ENCODE measurements at regions not wholly inside any gene's neighbourhood (a gene's known extent, or its start where the extent isn't known, plus 50 kb on each side); places are given as distances from the start of the nearest gene placed in this dataset.
"Not testable (repeated sequence)": the region's sequence is repeated elsewhere in the genome, so short reads cannot be mapped to it uniquely, and the experiment has no call there.

DNA sequence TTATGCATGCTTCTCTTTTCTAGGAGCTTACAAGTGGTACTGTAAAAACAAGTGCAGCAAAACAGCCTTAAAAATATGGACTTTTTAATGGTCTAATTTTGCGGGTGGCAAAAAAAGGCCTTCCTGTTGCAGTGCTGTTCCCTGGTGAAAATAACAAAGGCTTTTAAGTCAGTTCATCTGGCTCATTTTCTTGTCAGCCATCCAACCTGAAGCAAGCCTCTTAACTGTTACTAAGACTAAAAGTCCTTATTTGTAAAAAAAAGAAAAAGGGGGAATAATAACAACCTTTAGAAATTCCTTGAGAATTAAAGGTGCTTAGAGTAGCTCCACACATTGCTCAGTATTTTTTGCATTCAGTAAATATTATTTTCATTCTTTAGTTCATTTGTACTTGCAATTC lies 200.5 kb upstream of the CHORDC1 start:
- TF ChIP-seq, protein P1, sequence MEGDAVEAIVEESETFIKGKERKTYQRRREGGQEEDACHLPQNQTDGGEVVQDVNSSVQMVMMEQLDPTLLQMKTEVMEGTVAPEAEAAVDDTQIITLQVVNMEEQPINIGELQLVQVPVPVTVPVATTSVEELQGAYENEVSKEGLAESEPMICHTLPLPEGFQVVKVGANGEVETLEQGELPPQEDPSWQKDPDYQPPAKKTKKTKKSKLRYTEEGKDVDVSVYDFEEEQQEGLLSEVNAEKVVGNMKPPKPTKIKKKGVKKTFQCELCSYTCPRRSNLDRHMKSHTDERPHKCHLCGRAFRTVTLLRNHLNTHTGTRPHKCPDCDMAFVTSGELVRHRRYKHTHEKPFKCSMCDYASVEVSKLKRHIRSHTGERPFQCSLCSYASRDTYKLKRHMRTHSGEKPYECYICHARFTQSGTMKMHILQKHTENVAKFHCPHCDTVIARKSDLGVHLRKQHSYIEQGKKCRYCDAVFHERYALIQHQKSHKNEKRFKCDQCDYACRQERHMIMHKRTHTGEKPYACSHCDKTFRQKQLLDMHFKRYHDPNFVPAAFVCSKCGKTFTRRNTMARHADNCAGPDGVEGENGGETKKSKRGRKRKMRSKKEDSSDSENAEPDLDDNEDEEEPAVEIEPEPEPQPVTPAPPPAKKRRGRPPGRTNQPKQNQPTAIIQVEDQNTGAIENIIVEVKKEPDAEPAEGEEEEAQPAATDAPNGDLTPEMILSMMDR (IDR thresholded peaks at IDR 0.05; ENCODE audit: borderline replicate concordance, insufficient read depth, low read depth, low read length), result no peak
- no peak overlapping the region for H3K4me3 ChIP-seq (ENCODE audit: low read depth, low read length)

- H3K4me3 ChIP-seq (ENCODE audit: low read depth, low read length), result not testable (repeated sequence)
These were observed 199.9 kb upstream of the CHORDC1 start for GRCh38 chr11:90422787-90423186.

GRCh38 chr11:90414221-90414620 lies 191.4 kb upstream of the CHORDC1 start:
- TF ChIP-seq, protein P1 (IDR thresholded peaks at IDR 0.05; ENCODE audit: borderline replicate concordance, insufficient read depth, low read depth, low read length), result no peak
- H3K4me3 ChIP-seq (ENCODE audit: low read depth, low read length), result no peak overlapping the region

GRCh38 chr11:90407350-90407749 lies 184.5 kb upstream of the CHORDC1 start:
- no peak overlapping the region for H3K4me3 ChIP-seq (ENCODE audit: low read depth, low read length)
- TF ChIP-seq, protein P1 (IDR thresholded peaks at IDR 0.05; ENCODE audit: borderline replicate concordance, insufficient read depth, low read depth, low read length), result no peak

GRCh38 chr11:90392692-90393091 lies 169.8 kb upstream of the CHORDC1 start:
- TF ChIP-seq, protein P1 (IDR thresholded peaks at IDR 0.05; ENCODE audit: borderline replicate concordance, insufficient read depth, low read depth, low read length), result no peak
- H3K4me3 ChIP-seq (ENCODE audit: low read depth, low read length), result no peak overlapping the region

DNA sequence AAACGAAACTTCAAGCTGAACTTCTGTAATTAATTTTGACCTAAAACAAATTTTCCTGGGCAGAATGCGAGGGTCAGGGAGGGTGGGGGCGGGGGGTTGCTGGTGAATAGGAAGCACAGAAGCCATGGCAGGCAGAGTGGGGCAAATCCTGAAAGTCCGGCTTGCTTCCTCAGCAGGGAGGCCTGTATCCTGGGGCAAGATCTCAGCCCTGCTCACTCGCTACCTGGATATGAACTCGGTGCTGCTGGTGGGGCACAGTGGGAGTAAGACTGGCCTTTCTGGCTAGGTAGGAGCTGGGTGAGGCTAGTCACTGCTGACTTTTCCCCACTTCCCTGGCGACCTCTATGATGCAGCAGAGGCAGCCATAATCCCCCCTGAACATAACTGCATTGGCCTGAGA lies 168.9 kb upstream of the CHORDC1 start:
- TF ChIP-seq, protein P1 (IDR thresholded peaks at IDR 0.05; ENCODE audit: borderline replicate concordance, insufficient read depth, low read depth, low read length), result no peak
- no peak overlapping the region for H3K4me3 ChIP-seq (ENCODE audit: low read depth, low read length)

- no peak overlapping the region for H3K4me3 ChIP-seq (ENCODE audit: low read depth, low read length)
- TF ChIP-seq, protein P1 (IDR thresholded peaks at IDR 0.05; ENCODE audit: borderline replicate concordance, insufficient read depth, low read depth, low read length), result no peak
These were observed 157.4 kb upstream of the CHORDC1 start for GRCh38 chr11:90380206-90380605.

- TF ChIP-seq, protein P1 (IDR thresholded peaks at IDR 0.05; ENCODE audit: borderline replicate concordance, insufficient read depth, low read depth, low read length), result no peak
- no peak overlapping the region for H3K4me3 ChIP-seq (ENCODE audit: low read depth, low read length)
These were observed 151.1 kb upstream of the CHORDC1 start for GRCh38 chr11:90373971-90374370.
